GM18867 (cell line): ENCODE measurements at regions not wholly inside any gene's neighbourhood (a gene's known extent, or its start where the extent isn't known, plus 50 kb on each side); places are given as distances from the start of the nearest gene placed in this dataset.

ENCODE experiments used
- ATAC-seq: cut with Tn5 transposase; IDR thresholded peaks from one replicate; pipeline ENCODE4 v1.9.1; 2021; ENCODE audit warnings: mild to moderate bottlenecking, moderate library complexity; ENCODE audit not compliant: unreplicated experiment

- no peak for ATAC-seq
Measured at GRCh38 chr2:16006537-16007166, 66.3 kb downstream of the MYCN start.

GRCh38 chr2:16005816-16006536, 65.6 kb downstream of the MYCN start:
- no peak for ATAC-seq

GRCh38 chr2:16005389-16005788, 65.0 kb downstream of the MYCN start:
- no peak for ATAC-seq

GRCh38 chr2:16003809-16004208, 63.5 kb downstream of the MYCN start:
- ATAC-seq = no peak

- no peak for ATAC-seq
Measured at GRCh38 chr2:16003152-16003551, 62.8 kb downstream of the MYCN start.

- no peak for ATAC-seq
Measured at GRCh38 chr2:16002575-16002974, 62.2 kb downstream of the MYCN start.

GRCh38 chr2:16002144-16002543, 61.8 kb downstream of the MYCN start:
- no peak for ATAC-seq

GRCh38 chr2:16000642-16001041, 60.3 kb downstream of the MYCN start:
- ATAC-seq = no peak

- no peak for ATAC-seq
Measured at GRCh38 chr2:15999596-16000469, 59.5 kb downstream of the MYCN start.

GRCh38 chr2:15997728-15998280, 57.5 kb downstream of the MYCN start:
- ATAC-seq = no peak

- no peak for ATAC-seq
Measured at GRCh38 chr2:15996536-15997423, 56.4 kb downstream of the MYCN start.
